WTC11 (cell line): ENCODE measurements at regions not wholly inside any gene's neighbourhood (a gene's known extent, or its start where the extent isn't known, plus 50 kb on each side); places are given as distances from the start of the nearest gene placed in this dataset.

Experiments used
- CTCF ChIP-seq: fragments of 200-600 bp; IDR thresholded peaks from 2 replicates; pipeline ENCODE4 v1.8.0; 2022; ENCODE audit warnings: antibody characterized with exemption
- JUN ChIP-seq: sonication (generic); formaldehyde crosslinking; IDR thresholded peaks from 2 replicates; pipeline ENCODE4 v1.8.0; 2023; ENCODE audit warnings: mild to moderate bottlenecking, missing genetic modification reagents

GRCh38 chrX:69236641-69237040 lies 71.4 kb upstream of the PJA1 start:
- no peak for TF ChIP-seq CTCF
- TF ChIP-seq JUN (CRISPR knock-in tag): no peak
